HG03575 (cell line): ENCODE measurements at regions not wholly inside any gene's neighbourhood (a gene's known extent, or its start where the extent isn't known, plus 50 kb on each side); places are given as distances from the start of the nearest gene placed in this dataset.

Experiments used
- ATAC-seq: cut with Tn5 transposase; IDR thresholded peaks from one replicate; pipeline ENCODE4 v1.9.1; 2021; ENCODE audit not compliant: unreplicated experiment, insufficient number of reproducible peaks, low FRiP score; ENCODE audit errors: extremely low read depth

DNA sequence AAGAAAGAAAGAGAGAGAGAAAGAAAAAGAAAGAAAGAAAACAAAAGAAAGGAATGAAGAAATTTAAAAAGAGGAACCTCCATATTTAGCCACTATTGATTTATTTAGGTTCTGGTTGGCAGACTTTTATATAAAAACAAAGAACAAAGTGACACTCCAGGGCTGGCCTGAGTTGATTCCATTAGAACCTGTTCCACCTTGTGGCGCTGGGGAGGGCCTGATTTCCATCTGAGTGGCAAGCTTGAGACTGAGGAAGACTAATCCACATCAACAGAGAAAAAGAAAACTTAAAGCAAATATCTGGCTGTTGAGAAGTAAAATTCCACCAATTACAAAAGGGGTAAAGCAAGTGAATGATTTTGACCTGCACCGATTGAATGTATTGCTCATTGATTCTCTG, 345.3 kb downstream of the EN1 start:
- ATAC-seq: no peak

GRCh38 chr2:118498943-118499342, 348.5 kb downstream of the EN1 start:
- ATAC-seq: no peak

- no peak for ATAC-seq
Observed at GRCh38 chr2:118496870-118497611, 350.4 kb downstream of the EN1 start.

DNA sequence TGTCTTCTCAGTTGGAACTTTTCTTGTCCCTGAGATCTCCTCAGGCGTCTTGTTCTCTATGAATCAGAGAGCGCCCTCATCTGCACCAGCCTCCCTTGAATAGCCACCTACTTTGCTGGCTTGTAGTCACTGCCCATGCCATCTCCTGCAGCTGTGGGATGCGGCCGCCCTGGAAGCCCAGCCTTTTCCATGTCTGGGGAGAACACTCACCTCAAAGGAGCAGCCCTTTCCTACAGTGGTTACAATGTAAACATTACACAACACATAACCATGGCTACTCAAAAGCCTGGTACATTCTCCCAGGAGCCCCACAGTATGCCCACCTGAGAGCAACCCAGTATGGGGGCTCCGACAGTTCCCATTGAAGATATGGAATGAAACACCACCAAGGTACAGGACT, 351.0 kb downstream of the EN1 start:
- no peak for ATAC-seq

DNA sequence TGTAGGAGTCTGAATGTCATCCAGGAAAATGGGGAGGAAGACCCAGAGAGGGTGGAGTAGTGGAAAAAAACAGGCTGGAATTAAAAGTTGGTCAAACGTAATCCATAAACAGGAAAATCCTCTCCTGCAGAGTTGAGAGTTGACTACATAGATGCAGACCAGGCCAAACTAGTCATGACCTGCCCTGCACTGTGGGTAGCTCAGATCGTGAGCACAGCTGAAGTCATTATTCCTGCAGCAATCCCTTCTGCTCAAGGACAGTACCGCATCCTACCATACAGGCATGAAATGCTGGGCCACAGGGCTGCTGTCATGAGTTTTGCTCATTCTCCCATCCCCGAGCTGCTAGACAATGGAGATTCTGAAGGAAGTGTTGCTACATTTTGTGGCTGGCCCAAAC, 352.2 kb downstream of the EN1 start:
- no peak for ATAC-seq

DNA sequence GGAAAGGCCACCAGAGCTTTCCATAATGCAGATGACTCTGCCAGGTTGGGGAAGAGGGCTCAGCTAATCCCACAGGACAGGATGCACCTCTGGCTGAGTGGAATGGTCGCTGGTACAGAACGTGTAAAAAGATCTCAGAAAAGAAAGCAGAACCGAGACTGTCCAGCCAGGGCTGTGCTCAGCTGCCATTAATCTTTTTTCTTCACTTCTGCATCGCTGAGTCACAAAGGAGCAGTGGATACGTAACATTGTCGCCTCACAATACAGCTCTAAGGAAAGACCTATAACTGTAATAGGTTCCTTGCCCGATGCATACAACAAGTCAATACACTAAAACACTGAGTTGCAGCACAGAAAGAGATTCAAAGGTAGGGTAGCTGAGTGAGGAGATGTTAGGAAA, 354.2 kb downstream of the EN1 start:
- ATAC-seq: no peak

GRCh38 chr2:118492335-118492734, 355.1 kb downstream of the EN1 start:
- no peak for ATAC-seq

DNA sequence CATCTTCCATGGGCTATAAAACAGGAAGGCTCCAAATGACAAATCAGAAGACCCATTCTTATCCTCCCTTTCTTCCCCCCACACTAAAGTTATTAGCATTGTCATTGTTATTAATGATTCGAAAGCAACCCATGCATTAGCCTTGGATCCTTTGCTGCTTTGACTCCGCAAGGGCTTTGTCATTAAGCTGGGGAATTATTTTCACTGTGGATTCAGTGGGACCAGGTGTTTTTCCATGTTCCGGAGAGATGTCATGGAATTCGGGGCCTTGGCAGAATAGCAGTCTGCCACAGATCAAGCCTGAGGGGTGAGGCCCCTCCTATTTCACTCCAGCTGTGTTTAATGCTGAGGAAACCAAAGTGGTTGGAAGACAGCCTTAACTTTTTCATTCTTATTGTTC, 357.1 kb downstream of the EN1 start:
- ATAC-seq: no peak

DNA sequence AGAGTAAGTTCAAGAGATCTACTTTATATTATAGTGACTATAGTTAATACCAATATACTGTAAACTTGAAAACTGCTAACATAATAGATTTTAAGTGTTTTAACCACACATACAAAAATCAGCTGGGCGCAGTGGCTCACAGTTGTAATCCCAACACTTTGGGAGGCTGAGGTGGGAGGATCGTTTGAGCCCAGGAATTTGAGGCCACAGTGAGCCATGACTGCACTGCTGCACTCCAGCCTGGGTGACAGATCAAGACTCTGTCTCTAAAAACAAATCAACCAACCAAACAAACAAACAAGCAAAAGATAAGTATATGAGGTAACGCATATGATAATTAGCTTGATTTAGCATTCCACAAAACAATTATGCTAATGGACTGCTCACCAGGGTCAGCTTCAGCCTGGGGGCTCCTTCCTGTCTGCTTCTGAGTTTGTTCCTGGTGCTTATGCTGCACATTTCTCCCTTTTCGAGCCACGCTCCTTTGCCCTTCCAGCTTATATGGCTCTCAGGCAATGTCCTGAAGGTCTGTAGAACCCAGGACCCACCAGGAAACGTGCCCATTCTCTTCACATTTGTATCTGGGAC, 357.6 kb downstream of the EN1 start:
- ATAC-seq: no peak

GRCh38 chr2:118481299-118481698, 366.1 kb downstream of the EN1 start:
- ATAC-seq: no peak

DNA sequence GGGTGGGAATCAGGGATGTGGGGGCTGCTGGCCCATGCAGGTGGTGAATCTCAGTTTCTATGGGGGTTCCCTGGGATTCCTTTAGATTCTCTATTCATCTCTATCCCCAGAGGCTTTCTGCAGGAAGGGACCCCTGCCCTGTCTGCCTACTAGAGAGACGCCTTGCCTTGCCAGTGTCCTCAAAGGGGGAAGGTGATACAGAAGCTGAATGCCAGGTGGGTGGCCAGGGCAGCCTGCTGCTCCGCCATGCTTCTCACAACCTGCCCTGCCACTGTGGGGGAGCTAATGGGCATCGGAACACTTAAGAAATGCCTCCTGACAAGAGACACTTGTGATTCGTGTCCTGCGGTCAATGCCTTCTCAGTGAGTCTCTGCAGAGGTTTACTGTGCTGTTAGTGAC, 368.4 kb downstream of the EN1 start:
- ATAC-seq: no peak

DNA sequence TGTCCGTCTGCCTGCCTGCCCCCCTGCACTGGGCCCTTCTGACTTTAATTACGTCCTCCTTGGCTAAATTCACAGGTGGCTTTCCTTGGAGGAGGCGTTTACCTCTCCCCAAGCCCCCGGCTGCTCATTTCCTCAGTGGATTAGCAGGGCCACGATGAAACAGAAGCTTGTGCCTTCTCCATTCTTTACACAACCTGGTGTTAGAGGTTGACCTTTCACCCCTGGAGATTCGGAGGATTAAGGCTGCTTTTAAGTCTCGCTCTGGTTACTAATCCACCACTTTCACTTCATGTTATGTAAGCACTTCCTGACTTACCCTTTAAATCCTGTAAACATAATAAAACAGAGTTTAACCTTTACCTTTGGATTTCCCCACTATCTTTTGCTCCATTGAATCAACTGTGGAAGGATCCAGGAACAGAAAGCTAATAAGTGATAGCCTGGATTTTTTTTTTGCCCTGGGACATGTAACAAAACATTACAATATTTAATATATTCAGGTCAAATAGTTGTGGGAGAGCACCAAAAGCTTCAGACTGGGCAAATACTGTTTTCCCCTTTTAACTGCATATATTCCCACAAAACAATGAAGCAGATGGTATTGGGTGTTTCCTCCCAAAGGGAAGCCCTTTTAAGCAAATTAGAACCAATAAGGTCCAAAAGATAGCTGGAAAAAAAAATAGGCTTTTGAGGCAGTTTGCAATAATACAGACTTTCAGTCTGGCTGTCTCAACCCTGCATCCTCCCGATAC, 370.2 kb downstream of the EN1 start:
- ATAC-seq: no peak

GRCh38 chr2:118475622-118476205, 371.7 kb downstream of the EN1 start:
- ATAC-seq: no peak

DNA sequence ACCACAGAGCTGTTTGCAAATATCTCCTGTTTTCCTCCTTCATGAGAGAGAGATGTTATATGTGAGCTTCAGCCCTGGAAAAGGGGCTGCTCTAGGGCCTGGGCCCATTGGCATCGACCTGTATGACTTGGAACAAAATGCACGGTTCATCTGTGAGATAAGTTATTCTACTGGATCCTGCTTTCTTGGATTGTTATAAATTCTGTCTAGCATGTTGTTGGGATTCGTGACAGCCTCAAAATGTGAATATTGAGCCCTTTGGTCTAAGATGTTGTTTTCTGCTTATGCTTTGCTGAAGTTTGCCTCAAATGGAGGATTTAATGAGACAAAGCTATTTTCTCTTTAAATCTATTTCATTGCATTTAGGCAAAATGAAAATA, 372.9 kb downstream of the EN1 start:
- ATAC-seq: no peak

DNA sequence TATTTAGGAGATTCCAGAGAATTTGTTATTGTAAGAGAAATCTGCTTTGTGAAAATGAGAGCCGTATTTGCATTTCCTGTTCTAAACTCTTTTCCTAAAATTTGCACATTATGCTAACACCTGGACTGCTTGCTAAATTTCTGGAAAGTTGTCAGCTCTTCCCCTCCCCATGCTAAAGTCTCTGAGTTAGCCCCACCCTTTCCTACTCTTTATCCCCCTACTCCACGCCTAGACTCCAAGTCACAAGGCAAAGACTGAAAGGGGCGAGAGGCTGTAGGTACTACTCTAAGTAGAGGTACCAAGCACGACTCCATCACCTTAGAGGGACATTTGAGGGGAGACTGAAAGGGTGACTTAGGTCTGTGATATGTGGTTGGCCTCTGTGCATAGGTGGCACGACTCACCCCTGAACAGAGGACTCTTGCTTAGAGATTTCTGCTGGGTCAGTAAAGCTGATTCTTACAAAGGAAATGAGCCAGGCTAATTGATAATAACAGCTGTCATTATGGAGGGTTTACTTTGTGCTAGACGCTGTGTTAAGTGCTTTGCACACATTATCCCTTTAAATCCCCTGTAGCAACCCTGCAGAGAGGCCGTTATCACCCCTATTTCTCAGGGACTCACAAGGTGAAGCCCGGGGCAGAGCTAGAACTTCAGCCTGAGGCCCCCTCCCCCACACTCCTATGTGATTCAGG, 373.5 kb downstream of the EN1 start:
- no peak for ATAC-seq

DNA sequence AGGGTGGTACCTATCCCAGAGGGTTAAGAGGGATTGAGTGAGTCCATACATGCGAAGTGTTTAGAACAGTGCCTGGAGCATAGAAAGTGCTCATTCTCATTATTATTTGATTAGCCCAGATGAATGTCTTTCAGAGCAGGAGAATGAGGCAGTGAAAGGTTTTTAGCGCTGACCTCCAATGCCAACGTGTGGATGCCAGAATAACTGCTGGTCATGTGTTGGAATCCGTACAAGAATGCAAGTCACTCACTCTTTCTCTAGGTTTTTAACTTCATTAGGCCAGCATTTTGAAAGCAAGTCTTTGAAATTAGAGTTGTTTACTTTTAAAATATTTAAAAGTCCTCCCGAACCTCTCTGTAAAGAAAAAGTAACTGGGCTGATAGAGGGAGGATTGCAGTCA, 374.2 kb downstream of the EN1 start:
- no peak for ATAC-seq

GRCh38 chr2:118470297-118470696, 377.2 kb downstream of the EN1 start:
- ATAC-seq: no peak

DNA sequence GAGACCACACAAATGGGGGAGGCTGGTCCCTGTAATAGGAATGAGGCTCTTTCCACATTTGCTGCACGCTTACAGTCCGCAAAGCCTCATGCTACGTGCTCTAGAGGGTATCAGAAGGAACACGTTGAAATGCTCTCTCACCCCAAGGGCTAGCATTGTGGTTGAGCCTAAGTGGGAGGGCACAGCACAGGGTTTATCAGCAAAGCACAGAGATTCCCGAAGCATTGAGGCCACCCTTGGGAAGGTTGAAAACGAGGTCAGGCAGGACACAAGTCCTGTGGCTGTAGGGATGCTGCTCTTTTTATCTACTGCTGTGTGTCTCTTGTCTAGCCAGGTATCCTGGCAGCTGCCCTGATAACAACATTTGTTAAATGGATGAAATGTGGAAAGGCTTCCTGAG, 378.3 kb downstream of the EN1 start:
- no peak for ATAC-seq

DNA sequence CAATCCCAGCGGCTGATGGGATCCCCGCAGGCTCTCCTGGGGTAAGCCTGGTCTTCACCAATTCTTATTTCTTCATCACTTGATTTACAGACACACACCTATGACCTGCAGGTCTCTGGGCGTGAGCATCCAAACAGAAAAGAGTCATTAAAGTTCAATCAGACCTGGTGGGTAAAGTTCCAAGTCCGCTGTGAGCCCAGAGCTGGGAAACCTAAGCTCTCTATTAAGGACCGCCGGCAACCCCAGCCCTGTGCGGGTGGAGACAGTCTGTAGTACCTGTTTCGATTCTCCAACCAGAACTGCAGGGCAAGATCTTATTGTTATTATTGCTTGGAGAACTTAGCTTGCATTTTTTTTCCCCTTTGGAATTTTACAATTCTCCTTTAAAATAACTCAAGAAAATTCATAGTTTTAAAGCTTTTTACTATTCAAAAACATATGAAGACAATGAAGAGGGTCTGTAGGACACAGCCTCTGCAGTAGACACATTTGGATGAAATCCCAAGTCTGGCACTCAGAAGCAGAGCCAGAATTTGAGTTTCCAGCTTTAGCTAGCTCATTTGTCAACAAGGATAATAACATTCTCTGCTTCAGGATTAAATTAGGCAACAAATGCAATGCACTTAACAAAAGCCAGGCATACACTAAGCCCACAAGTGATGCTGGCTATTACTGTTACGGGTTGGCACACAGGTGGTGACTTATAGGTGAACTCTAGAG, 376.4 kb downstream of the INSIG2 start:
- no peak for ATAC-seq
